SK-N-DZ (cell line): ENCODE measurements at regions not wholly inside any gene's neighbourhood (a gene's known extent, or its start where the extent isn't known, plus 50 kb on each side); places are given as distances from the start of the nearest gene placed in this dataset.

ENCODE experiments used
- DNase-seq: peaks from one replicate; pipeline ENCODE4 v3.0.0-alpha.2; 2015; ENCODE audit warnings: low spot score

DNA sequence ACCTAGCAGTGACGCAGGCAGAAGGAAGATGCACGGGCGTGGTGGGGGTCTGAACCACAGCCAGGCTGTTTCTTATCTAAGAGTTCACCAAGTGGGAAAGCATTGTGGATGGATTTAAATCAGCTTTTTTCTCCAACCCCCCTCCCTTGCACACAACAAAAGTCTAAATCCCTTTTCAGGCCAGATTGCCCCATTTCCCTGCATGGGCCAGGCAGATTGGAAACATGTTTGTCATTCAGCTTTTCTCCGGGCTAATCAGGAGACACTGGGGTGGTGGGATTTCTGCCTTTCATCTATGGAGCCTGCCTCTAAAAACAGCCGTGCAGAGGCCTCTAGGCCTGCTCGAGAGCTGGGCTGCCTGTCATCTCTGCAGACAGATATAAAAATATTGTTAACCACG lies 166.3 kb upstream of the LEF1 start:
- DNase-seq: no peak

DNA sequence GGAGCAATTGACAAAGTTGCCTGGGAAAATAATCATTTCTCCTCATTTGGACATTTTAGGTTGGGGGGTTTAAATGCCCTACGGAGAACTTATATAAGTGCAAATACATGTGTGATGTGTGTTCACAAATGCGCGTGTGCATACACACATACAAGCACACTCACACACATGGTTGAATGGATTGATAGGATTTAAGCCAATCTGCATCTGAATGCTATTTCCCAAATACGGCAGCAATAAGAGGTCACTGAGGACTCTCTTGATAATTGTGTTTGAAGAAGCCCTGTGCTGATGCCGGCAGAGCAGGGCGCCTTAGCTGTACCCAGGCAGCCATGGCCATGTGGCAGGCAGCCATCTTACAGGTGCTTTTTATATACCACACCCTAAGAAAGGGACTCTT lies 165.3 kb upstream of the LEF1 start:
- no peak for DNase-seq

DNA sequence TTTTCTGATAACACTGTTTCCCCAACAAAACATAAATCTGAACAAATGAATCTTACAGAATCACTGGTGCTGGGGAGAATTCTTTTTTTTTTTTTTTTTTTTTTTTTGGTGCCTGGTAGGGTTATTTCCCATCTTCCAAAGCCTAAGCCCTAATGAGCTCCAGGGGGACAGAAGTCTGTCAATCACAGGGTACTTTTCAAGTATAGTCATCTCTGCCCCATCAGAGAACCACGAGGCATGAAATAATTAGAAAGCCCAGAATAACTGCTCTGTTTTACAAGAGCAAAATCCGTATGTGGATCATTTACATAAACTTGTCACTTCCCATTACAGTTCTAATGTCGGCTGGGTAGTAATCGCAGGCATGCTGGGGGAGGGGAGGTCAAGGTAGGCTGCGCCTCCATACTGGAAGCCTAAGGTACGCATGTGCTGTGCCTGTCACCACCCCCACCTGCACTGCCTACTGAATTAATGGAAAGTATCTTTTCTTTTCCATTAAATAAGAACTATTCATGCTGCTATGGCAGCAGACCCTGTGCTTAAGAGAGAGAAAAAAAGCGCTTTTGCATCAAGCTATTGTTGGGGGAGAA lies 164.7 kb upstream of the LEF1 start:
- DNase-seq: no peak

GRCh38 chr4:108331905-108332632 lies 163.3 kb upstream of the LEF1 start:
- no peak for DNase-seq

- no peak for DNase-seq
These were observed 159.6 kb upstream of the LEF1 start for GRCh38 chr4:108328383-108328732.

DNA sequence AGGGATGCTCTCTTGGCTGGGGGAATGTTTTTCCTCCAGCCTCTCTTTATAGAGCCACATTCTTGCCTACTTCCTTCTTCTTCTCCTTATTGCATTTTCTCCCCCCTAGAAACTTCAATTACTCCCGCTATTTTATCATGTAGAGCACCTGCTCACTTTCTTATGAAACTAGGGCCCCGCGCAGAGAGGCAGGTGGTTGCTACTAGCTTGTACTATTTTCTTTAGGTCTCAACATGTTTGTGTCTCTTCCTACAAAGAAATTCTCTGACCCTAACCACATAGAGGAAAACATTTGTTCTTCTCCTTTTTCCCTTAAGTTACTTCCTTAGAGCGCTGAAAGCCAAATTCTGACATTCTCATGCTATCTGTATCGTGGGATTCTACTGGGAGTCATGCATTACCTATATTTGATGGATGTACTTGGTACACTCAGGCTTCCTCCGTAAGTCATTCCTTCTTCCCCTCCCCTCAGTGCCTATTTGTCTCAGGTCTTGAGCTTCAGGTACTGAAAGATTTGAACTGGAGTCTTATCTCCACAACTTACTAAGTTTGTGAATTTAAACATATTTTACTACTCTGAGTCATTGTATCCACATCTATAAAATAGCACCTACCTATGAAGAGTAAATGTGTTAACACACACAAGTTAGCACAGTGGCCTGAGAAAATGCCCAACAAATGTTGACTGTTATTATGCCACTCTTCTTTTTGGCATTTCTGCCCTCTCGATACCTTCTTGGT lies 159.1 kb upstream of the LEF1 start:
- DNase-seq: no peak

GRCh38 chr4:108325561-108325960 lies 156.8 kb upstream of the LEF1 start:
- no peak for DNase-seq

- no peak for DNase-seq
These were observed 155.7 kb upstream of the LEF1 start for GRCh38 chr4:108324450-108324849.

DNA sequence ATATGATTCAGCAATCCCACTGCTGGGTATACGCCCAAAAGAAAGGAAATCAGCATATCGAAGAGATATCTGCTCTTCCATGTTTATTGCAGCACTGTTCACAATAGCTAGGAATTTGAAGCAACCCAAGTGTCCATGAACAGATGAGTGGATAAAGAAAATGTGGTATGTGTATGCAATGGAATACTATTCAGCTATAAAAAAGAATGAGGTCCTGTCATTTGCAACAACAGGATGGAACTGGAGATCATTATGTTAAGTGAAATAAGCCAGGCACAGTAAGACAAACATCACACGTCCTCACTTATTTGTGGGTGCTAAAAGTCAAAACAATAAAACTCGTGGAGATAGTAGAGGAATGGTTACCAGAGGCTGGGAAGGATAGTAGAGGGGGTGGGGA lies 153.8 kb upstream of the LEF1 start:
- DNase-seq: no peak

DNA sequence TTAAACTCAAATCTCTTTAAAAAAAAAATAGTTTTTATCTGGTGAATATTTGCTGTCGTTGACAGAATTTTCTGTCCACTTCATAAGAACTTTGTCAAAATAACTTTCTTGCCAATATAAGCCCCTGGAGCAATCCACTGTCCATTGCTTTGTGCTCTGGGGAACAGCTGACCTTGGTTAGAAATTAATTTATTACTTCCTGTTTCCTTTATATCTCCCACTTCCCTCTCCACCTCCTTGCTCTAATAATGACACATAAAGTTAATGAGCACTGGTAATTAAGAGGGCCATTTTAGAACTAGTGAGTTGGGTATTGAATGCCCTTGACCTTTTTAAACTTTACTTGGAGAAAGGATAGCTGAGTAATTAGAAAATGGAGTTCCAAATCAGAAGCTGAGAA lies 151.3 kb upstream of the LEF1 start:
- DNase-seq: no peak

DNA sequence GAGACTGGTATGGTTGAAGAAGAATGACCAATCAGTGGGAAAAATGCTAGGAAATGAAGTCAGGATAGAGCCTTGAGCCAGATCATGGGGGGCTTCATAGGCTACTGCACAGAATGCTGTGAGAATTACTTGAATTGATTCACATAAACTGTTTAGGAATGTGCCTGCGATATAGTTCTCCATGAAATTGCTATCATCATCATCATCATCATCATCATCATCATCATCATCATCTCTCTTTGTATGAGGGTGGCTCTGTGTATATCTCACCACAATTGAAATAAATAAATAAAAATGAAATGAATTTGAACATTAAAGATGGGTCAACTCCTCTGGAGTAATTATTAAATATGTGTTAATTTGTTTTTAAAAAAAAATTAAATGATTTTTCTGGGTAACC lies 148.6 kb upstream of the LEF1 start:
- DNase-seq: no peak

- DNase-seq: no peak
These were observed 147.0 kb upstream of the LEF1 start for GRCh38 chr4:108315694-108316093.

DNA sequence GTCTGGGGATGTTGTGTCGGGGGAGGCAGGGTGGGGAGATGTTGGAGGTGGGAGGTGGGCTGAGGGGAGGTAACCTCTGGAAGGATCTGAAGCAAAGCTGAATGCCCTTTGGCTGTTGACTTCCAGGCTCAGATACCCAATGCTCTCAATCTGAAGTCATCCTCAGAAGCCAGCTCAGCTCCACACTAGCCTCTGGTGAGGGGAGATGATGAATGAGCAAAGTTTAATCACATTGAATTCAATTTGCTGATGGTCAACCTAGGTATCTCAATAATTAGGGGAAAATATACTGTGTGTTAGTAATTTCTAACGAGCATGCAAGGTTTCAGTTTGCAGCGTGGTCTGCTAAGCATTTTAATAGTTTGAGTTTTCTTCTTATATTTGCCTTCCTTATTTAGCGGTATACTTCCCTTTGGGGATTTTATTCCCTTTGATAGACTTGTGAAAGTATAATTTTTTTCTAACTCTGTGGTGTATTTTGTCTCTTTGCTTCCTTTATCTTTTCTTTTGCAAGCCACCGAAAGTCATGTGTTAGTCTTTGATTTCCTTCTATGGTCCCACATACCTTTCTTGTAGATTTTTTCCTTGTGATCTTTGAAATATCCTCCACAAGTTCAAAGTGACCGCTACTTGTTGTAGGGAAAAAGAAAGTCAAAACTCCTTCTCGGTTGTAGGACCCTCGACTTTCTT lies 146.3 kb upstream of the LEF1 start:
- DNase-seq: no peak

DNA sequence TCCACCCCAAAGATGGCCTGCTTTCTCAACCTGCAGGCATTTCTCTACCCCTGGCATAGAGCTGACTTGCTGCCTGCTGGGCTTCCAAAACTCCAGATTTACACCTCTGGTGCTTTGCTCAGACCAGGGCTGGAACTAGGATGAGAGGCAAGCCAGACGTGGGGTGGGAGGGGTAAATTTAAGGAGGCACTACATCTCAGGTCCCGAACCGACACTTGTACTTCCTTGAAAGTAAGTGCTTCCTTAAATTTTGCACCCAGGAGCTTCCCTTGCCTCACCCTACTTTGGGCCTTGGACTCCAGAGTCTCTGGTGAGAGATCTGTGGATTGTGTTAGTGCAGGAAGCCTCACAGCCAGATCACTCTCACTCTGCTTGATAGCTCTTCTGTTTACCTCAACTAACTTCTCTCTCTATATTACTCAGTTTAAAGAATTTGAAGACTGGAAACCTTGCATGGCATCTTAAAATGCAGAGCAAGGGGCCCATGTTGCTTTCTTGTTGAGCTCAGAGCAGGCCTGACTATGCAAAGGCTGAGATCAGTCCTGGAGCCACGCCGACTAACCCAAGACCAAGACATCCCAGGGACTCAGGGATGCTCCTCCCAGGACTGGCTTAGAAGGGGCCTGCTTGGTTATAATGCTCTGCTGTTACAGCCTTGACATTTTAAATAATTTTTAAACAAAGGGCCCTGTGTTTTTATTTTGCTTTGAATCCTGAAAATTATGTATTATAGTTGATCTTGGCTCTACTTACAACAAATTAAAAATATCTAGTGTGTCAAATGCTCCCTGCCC lies 145.0 kb upstream of the LEF1 start:
- DNase-seq: no peak

GRCh38 chr4:108311313-108311712 lies 142.6 kb upstream of the LEF1 start:
- no peak for DNase-seq

- DNase-seq: no peak
These were observed 134.9 kb upstream of the LEF1 start for GRCh38 chr4:108303488-108304177.

GRCh38 chr4:108301545-108302251 lies 133.0 kb upstream of the LEF1 start:
- no peak for DNase-seq

DNA sequence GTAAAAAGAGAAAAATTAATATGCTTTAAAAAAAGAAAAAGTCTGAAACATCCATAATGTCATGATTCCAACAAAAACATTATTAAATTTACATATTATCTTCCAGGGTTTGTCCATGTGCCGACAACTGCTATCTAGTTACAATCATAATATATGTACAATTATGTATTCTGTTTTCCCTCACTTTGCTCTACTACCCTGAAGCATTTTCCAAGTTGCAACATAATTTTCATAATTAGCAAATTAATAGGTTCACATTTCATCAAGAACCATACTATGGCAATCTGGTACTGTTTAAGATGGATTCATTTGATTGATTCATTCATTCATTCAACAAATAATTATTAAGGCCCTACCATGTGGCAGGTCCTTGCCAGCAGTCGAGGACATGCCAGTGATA lies 128.9 kb upstream of the LEF1 start:
- DNase-seq: no peak

DNA sequence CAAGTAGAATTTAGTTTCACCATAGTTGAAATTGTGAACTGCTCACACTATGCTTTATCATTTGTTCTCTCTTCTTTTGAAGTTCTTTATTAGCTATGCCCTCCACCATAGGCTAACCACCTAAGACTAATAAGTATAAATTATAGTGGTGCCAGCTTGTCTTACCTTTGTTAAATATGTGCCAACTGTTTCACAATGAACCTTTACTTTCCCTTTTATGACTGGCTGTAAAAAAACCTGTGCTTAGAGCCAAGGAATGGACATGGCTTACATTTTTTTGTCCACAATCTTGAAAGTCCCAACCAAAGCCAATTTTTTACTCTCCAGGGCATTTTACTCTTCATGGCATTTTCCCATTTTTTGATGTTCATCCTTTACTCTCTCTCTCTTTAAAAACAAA lies 123.5 kb upstream of the LEF1 start:
- DNase-seq: no peak

GRCh38 chr4:108291137-108291536 lies 122.4 kb upstream of the LEF1 start:
- no peak for DNase-seq
